CD4-positive, CD25-positive, alpha-beta regulatory T cell (primary cell): ENCODE measurements at regions not wholly inside any gene's neighbourhood (a gene's known extent, or its start where the extent isn't known, plus 50 kb on each side); places are given as distances from the start of the nearest gene placed in this dataset.
"Not testable (repeated sequence)": the region's sequence is repeated elsewhere in the genome, so short reads cannot be mapped to it uniquely, and the experiment has no call there.

Source experiments
- ATAC-seq, 2 donors: fragments of 150-1000 bp; cut with Tn5 transposase; one replicate each; pipeline ENCODE4 v1.10.0; 2021; ENCODE audit warnings: low read depth in 2 of 2, moderate number of reproducible peaks in 2 of 2, moderate library complexity in 1 of 2
- DNase-seq, 3 donors: peaks; one replicate each; pipeline versions ENCODE4 v3.0.0 to v3.0.0-alpha.2; 2012 to 2022; ENCODE audit warnings: mixed read lengths in 1 of 3
- H3K27ac ChIP-seq: one replicate; pipeline ENCODE4 v1.7.0; 2013; ENCODE audit warnings: mild to moderate bottlenecking, low read length; ENCODE audit not compliant: insufficient read depth, poor library complexity, severe bottlenecking
- H3K27me3 ChIP-seq: one replicate; pipeline ENCODE4 v1.7.0; 2013; ENCODE audit warnings: low read length; ENCODE audit not compliant: control insufficient read depth, insufficient read depth
- H3K36me3 ChIP-seq: one replicate; pipeline ENCODE4 v1.7.0; 2013; ENCODE audit warnings: mild to moderate bottlenecking, low read length, moderate library complexity; ENCODE audit not compliant: control insufficient read depth, insufficient read depth
- H3K4me1 ChIP-seq: 2 replicates; pipeline ENCODE4 v1.7.0; 2013; ENCODE audit warnings: mild to moderate bottlenecking, low read length; ENCODE audit not compliant: insufficient read depth, control insufficient read depth, poor library complexity, severe bottlenecking
- H3K4me3 ChIP-seq: one replicate; pipeline ENCODE4 v1.7.0; 2013; ENCODE audit warnings: low read depth, mild to moderate bottlenecking, low read length, moderate library complexity
- H3K9me3 ChIP-seq, 2 experiments: 1 replicate in 1 of 2; 2 replicates in 1 of 2; pipeline ENCODE4 v1.7.0; 2013; ENCODE audit warnings: low read length in 2 of 2, mild to moderate bottlenecking in 1 of 2, moderate library complexity in 1 of 2; ENCODE audit not compliant: control insufficient read depth in 2 of 2
- H3K27ac Mint-ChIP-seq, 3 donors: one replicate each; pipeline ENCODE4 v1.8.0; 2020 to 2022; ENCODE audit warnings: mild to moderate bottlenecking in 3 of 3, mixed read lengths in 3 of 3, moderate library complexity in 2 of 3
- H3K27me3 Mint-ChIP-seq: one replicate; pipeline ENCODE4 v1.8.0; 2022; ENCODE audit warnings: mild to moderate bottlenecking, mixed read lengths
- H3K36me3 Mint-ChIP-seq: one replicate; pipeline ENCODE4 v1.8.0; 2020; ENCODE audit warnings: mixed read lengths
- H3K4me1 Mint-ChIP-seq, 4 donors: one replicate each; pipeline ENCODE4 v1.8.0; 2020 to 2022; ENCODE audit warnings: mixed read lengths in 4 of 4, mild to moderate bottlenecking in 1 of 4
- H3K4me3 Mint-ChIP-seq, 4 donors: one replicate each; pipeline ENCODE4 v1.8.0; 2020 to 2022; ENCODE audit warnings: mild to moderate bottlenecking in 4 of 4, mixed read lengths in 4 of 4, moderate library complexity in 3 of 4
- H3K9me3 Mint-ChIP-seq, 7 donors: one replicate each; pipeline ENCODE4 v1.8.0; 2020 to 2022; ENCODE audit warnings: mixed read lengths in 7 of 7, mild to moderate bottlenecking in 3 of 7, moderate library complexity in 2 of 7

DNA sequence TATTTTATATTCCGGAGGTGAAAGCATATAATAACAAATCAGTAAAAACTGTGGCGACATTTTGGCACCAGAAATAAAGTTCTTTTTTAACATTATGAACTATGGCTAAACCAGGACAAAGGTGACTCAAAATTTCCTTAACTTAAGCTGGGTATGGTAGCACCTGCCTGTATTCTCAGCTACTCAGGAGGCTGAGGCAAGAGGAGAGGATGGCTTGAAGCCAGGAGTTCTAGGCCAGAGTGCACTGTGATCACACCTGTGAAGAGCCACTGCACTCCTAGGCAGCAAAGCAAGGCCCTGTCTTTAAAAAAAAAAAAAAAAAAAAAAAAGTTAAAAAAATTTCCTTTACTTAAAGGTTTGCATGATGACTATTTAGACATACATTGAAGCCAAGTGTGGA lies 63.0 kb upstream of the KIF2A start:
- H3K9me3 Mint-ChIP-seq, H3K36me3 Mint-ChIP-seq, ATAC-seq, H3K27ac ChIP-seq, H3K9me3 ChIP-seq, H3K4me1 ChIP-seq, DNase-seq, H3K4me3 Mint-ChIP-seq, H3K27me3 ChIP-seq, H3K27me3 Mint-ChIP-seq, H3K36me3 ChIP-seq, H3K4me3 ChIP-seq: not testable (repeated sequence)
- peak overlapping the region in 1 of 3 donors; percentile 3 for H3K27ac Mint-ChIP-seq
- peaks cover 0 to 12% (median 3%) of the 10 kb centered on the region in 4 donors for H3K4me1 Mint-ChIP-seq

DNA sequence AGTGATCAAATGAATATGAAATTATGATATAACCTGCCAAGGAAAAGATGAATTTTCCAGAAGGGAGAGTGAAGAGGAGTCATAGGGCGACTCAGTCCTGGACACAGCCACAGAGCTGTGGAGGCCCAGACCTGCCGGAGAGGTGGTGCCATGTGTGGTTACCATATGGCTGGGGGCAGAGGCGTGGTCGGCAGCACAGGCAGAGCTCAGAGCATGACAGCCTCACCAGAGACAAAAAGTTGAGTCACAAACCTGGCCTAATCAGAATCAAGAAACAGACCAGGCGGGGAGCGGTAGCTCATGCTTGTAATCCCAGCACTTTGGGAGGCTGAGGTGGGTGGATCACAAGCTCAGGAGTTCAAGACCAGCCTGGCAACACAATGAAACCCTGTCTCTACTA lies 57.8 kb upstream of the KIF2A start:
- not testable (repeated sequence) for H3K4me3 ChIP-seq, H3K36me3 Mint-ChIP-seq, H3K4me1 ChIP-seq, H3K27ac ChIP-seq, H3K36me3 ChIP-seq, H3K9me3 ChIP-seq, ATAC-seq, H3K27me3 ChIP-seq, H3K4me3 Mint-ChIP-seq, H3K27ac Mint-ChIP-seq, H3K27me3 Mint-ChIP-seq, H3K4me1 Mint-ChIP-seq, H3K9me3 Mint-ChIP-seq, DNase-seq

- not testable (repeated sequence) for H3K4me3 ChIP-seq, H3K4me1 ChIP-seq, H3K9me3 ChIP-seq, H3K27ac Mint-ChIP-seq, H3K27me3 ChIP-seq, H3K27ac ChIP-seq, DNase-seq, H3K36me3 ChIP-seq, H3K27me3 Mint-ChIP-seq, ATAC-seq, H3K36me3 Mint-ChIP-seq, H3K4me3 Mint-ChIP-seq
- H3K4me1 Mint-ChIP-seq = peaks cover 0 to 19% (median 6%) of the 10 kb centered on the region in 4 donors
- H3K9me3 Mint-ChIP-seq = peaks cover 0 to 12% (median 0%) of the 10 kb centered on the region in 7 donors
Measured at GRCh38 chr5:62250085-62250484, 55.9 kb upstream of the KIF2A start.

DNA sequence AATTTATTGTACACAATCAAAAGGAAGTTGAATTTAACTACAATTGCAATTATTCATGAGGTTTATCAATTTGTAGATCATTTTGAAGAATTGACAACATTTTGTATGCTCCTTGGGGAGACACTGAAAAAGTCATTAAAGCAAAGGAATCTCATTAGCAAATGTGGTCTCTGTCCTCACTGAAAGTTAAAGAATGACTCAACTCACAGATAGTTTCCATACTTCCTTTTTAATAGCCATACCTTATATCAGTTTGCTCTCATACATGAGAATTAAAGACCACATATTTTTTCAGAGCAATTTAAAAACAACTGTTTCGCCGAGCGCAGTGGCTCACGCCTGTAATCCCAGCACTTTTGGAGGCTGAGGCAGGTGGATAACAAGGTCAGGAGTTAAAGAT lies 55.1 kb upstream of the KIF2A start:
- DNase-seq, H3K4me1 ChIP-seq, H3K27me3 ChIP-seq, H3K27me3 Mint-ChIP-seq, H3K27ac ChIP-seq, H3K36me3 Mint-ChIP-seq, H3K4me3 Mint-ChIP-seq, H3K4me3 ChIP-seq, H3K9me3 ChIP-seq, ATAC-seq, H3K36me3 ChIP-seq: not testable (repeated sequence)
- peaks cover under 1 to 26% (median 7%) of the 10 kb centered on the region in 4 donors for H3K4me1 Mint-ChIP-seq
- H3K27ac Mint-ChIP-seq = peak overlapping the region in 1 of 3 donors; percentile 74
- peaks cover 0 to 12% (median 0%) of the 10 kb centered on the region in 7 donors for H3K9me3 Mint-ChIP-seq

- H3K27me3 Mint-ChIP-seq, H3K36me3 ChIP-seq, H3K4me1 ChIP-seq, H3K4me3 Mint-ChIP-seq, H3K36me3 Mint-ChIP-seq, ATAC-seq, H3K4me3 ChIP-seq, H3K27ac ChIP-seq, DNase-seq, H3K27me3 ChIP-seq, H3K9me3 ChIP-seq: not testable (repeated sequence)
- Mint-ChIP-seq H3K27ac (peak overlapping the region in 1 of 3 donors; percentile 66), H3K4me1 (peaks cover 8 to 37% (median 14%) of the 10 kb centered on the region in 4 donors), H3K9me3 (peaks cover 0 to 12% (median 0%) of the 10 kb centered on the region in 7 donors)
Measured at GRCh38 chr5:62252519-62252918, 53.5 kb upstream of the KIF2A start.

DNA sequence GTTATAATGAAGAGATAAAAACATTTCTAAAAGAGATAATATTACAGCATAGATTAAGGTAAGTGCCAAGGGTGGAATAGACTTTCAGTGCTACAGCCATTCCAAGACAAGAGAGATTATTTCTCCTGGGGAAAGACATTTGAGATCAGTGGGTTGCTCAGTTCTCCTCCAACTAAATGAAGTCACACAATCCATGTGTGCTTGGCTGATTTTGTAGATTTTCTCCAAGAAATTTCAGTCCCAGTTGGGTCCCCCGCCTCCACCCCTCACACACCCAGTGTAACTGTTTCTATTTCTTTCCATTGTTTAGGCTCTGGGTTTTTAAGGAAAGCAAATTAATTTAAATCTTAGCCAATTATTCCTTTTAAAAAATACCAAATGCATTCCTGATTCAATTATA lies 50.5 kb upstream of the KIF2A start:
- Mint-ChIP-seq H3K9me3 (peaks cover 0 to 12% (median 0%) of the 10 kb centered on the region in 7 donors), H3K27ac (peak overlapping the region; percentile 78 to 90 (median 85)), H3K4me1 (peaks cover 14 to 59% (median 25%) of the 10 kb centered on the region in 4 donors)
- H3K4me3 Mint-ChIP-seq, DNase-seq, H3K36me3 Mint-ChIP-seq, H3K36me3 ChIP-seq, ATAC-seq, H3K4me3 ChIP-seq, H3K9me3 ChIP-seq, H3K27me3 ChIP-seq, H3K4me1 ChIP-seq, H3K27me3 Mint-ChIP-seq: not testable (repeated sequence)
- H3K27ac ChIP-seq = peak overlapping the region; percentile 67

- Histone ChIP-seq H3K36me3 (no peaks in the 10 kb centered on the region), H3K4me3 (peak overlapping the region; percentile 74), H3K27ac (peak overlapping the region; percentile 67), H3K27me3 (no peaks in the 10 kb centered on the region), H3K4me1 (peaks cover 10% of the 10 kb centered on the region), H3K9me3 (no peaks in the 10 kb centered on the region)
- ATAC-seq (peak; percentile 73 to 80), DNase-seq (peak in 2 of 3 donors; percentile 49 to 56)
- Mint-ChIP-seq H3K4me1 (peaks cover 16 to 68% (median 30%) of the 10 kb centered on the region in 4 donors), H3K4me3 (peak overlapping the region; percentile 50 to 88 (median 69)), H3K36me3 (peaks cover 5% of the 10 kb centered on the region), H3K9me3 (peaks cover 0 to 12% (median 0%) of the 10 kb centered on the region in 7 donors), H3K27ac (peak overlapping the region; percentile 90 to 95 (median 94)), H3K27me3 (no peaks in the 10 kb centered on the region)
Measured at GRCh38 chr5:62256161-62257019, 49.6 kb upstream of the KIF2A start.
